ENCODE measurements at regions not wholly inside any gene's neighbourhood (a gene's known extent, or its start where the extent isn't known, plus 50 kb on each side); places are given as distances from the start of the nearest gene placed in this dataset.
A peak's percentile ranks its signal among the peaks of the same experiment; 100 is the strongest.

DNA sequence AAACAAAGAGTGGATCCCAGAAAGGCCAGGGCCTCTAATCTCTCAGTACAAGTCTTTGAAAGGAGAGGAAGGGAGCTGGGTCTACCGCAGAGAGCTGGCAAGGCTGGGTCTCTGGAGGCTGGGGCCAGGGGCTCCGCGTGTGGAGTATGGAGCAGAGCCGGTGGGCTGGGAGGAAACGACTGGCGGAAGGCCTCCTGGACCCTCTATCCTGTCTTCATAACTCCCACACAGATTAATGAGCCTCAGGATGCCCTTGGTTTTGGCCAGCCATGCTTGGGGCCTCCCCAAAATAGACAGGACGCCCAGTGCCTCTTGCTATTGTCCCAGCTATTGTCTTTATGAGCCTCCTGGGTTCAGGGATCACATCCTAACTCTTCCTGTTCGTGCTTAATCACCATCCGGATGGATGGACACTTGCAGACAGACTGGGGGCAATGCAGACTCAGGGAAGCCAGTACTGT lies 306.4 kb downstream of the DHX35 start:
- Histone ChIP-seq H3K36me3 (no peaks in the 10 kb centered on the region), H3K27me3 (no peaks in the 10 kb centered on the region), H3K27ac (no peak overlapping the region), H3K4me3 (no peak overlapping the region), H3K4me1 (peaks cover 0 to 19% (median 0%) of the 10 kb centered on the region in 3 donors), H3K9me3 (no peaks in the 10 kb centered on the region)
- no peak for ATAC-seq
- TF ChIP-seq, protein P1, sequence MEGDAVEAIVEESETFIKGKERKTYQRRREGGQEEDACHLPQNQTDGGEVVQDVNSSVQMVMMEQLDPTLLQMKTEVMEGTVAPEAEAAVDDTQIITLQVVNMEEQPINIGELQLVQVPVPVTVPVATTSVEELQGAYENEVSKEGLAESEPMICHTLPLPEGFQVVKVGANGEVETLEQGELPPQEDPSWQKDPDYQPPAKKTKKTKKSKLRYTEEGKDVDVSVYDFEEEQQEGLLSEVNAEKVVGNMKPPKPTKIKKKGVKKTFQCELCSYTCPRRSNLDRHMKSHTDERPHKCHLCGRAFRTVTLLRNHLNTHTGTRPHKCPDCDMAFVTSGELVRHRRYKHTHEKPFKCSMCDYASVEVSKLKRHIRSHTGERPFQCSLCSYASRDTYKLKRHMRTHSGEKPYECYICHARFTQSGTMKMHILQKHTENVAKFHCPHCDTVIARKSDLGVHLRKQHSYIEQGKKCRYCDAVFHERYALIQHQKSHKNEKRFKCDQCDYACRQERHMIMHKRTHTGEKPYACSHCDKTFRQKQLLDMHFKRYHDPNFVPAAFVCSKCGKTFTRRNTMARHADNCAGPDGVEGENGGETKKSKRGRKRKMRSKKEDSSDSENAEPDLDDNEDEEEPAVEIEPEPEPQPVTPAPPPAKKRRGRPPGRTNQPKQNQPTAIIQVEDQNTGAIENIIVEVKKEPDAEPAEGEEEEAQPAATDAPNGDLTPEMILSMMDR (IDR thresholded peaks at IDR 0.05): no peak
- TF ChIP-seq POLR2AphosphoS5 (IDR thresholded peaks at IDR 0.05): no peak
- TF ChIP-seq POLR2A (IDR thresholded peaks at IDR 0.05): no peak
- TF ChIP-seq EP300 (IDR thresholded peaks at IDR 0.05): no peak
- WGBS, 2 donors (ENCODE audit: low coverage in 1 of 2): 100% methylated on average over 2 of the region's 9 CpGs; no CpG with 5 or more reads in 1 of the 2 donors

GRCh38 chr20:39266989-39267388 lies 304.8 kb downstream of the DHX35 start:
- ATAC-seq: no peak
- TF ChIP-seq POLR2AphosphoS5 (IDR thresholded peaks at IDR 0.05): no peak
- TF ChIP-seq POLR2A (IDR thresholded peaks at IDR 0.05): no peak
- no peak for TF ChIP-seq EP300 (IDR thresholded peaks at IDR 0.05)
- TF ChIP-seq, protein P1 (IDR thresholded peaks at IDR 0.05): no peak
- H3K27ac ChIP-seq: no peak overlapping the region
- WGBS, 2 donors (ENCODE audit: low coverage in 1 of 2): 78 to 100% methylated on average over 1 to 4 of the region's 4 CpGs
- H3K4me3 ChIP-seq: no peak overlapping the region
- H3K36me3 ChIP-seq: no peaks in the 10 kb centered on the region
- no peaks in the 10 kb centered on the region for H3K27me3 ChIP-seq
- H3K4me1 ChIP-seq: peaks cover 0 to 19% (median 0%) of the 10 kb centered on the region in 3 donors
- no peaks in the 10 kb centered on the region for H3K9me3 ChIP-seq

GRCh38 chr20:39264506-39265172 lies 302.5 kb downstream of the DHX35 start:
- no peaks in the 10 kb centered on the region for H3K36me3 ChIP-seq
- no peaks in the 10 kb centered on the region for H3K9me3 ChIP-seq
- 0% methylated on average over 1 of the region's 3 CpGs; no CpG with 5 or more reads in 1 of the 2 donors for WGBS, 2 donors (ENCODE audit: low coverage in 1 of 2)
- H3K27ac ChIP-seq: no peak overlapping the region
- peak; percentile 50 for ATAC-seq
- peaks cover 0 to 9% (median 0%) of the 10 kb centered on the region in 3 donors for H3K4me1 ChIP-seq
- no peaks in the 10 kb centered on the region for H3K27me3 ChIP-seq
- no peak overlapping the region for H3K4me3 ChIP-seq
- no peak for TF ChIP-seq EP300 (IDR thresholded peaks at IDR 0.05)
- TF ChIP-seq, protein P1 (IDR thresholded peaks at IDR 0.05): peak; percentile 53 to 78 (median 68)
- no peak for TF ChIP-seq POLR2AphosphoS5 (IDR thresholded peaks at IDR 0.05)

GRCh38 chr20:39263076-39263475 lies 300.9 kb downstream of the DHX35 start:
- Histone ChIP-seq H3K27me3 (no peaks in the 10 kb centered on the region), H3K27ac (no peak overlapping the region), H3K4me3 (no peak overlapping the region), H3K36me3 (no peaks in the 10 kb centered on the region), H3K4me1 (no peaks in the 10 kb centered on the region), H3K9me3 (no peaks in the 10 kb centered on the region)
- ATAC-seq: no peak
- TF ChIP-seq, protein P1 (IDR thresholded peaks at IDR 0.05): no peak
- TF ChIP-seq POLR2A (IDR thresholded peaks at IDR 0.05): no peak
- TF ChIP-seq EP300 (IDR thresholded peaks at IDR 0.05): no peak
- TF ChIP-seq POLR2AphosphoS5 (IDR thresholded peaks at IDR 0.05): no peak

GRCh38 chr20:39259808-39260207 lies 297.7 kb downstream of the DHX35 start:
- WGBS, 2 donors (ENCODE audit: low coverage in 1 of 2): 90% methylated on average over 2 of the region's 2 CpGs; no CpG with 5 or more reads in 1 of the 2 donors
- no peaks in the 10 kb centered on the region for H3K27me3 ChIP-seq
- H3K4me3 ChIP-seq: no peak overlapping the region
- ATAC-seq: no peak
- H3K4me1 ChIP-seq: no peaks in the 10 kb centered on the region
- H3K27ac ChIP-seq: no peak overlapping the region
- no peaks in the 10 kb centered on the region for H3K9me3 ChIP-seq
- H3K36me3 ChIP-seq: no peaks in the 10 kb centered on the region
- no peak for TF ChIP-seq EP300 (IDR thresholded peaks at IDR 0.05)
- TF ChIP-seq, protein P1 (IDR thresholded peaks at IDR 0.05): no peak
- no peak for TF ChIP-seq POLR2AphosphoS5 (IDR thresholded peaks at IDR 0.05)
- TF ChIP-seq POLR2A (IDR thresholded peaks at IDR 0.05): no peak
